CD14-positive monocyte (primary cell): ENCODE measurements at regions not wholly inside any gene's neighbourhood (a gene's known extent, or its start where the extent isn't known, plus 50 kb on each side); places are given as distances from the start of the nearest gene placed in this dataset.

Source experiments
- DNase-seq, 3 donors: peaks; one replicate each; pipeline ENCODE4 v3.0.0-alpha.2; 2011 to 2022
- H2AFZ ChIP-seq: 2 replicates; pipeline ENCODE4 v1.6.0; 2012; ENCODE audit warnings: mild to moderate bottlenecking, low read depth, low read length, inconsistent platforms; ENCODE audit not compliant: insufficient read depth, poor library complexity, severe bottlenecking
- H3K27ac ChIP-seq, 2 donors: 1 replicate in 1 of 2; 2 replicates in 1 of 2; pipeline ENCODE4 v1.5.1; 2012 to 2013; ENCODE audit warnings: low read length in 2 of 2, control low read depth in 1 of 2, inconsistent platforms in 1 of 2, low read depth in 1 of 2, mild to moderate bottlenecking in 1 of 2
- H3K27me3 ChIP-seq, 2 donors: one replicate each; pipeline versions ENCODE4 v1.6.0 to v1.6.1; 2011 to 2013; ENCODE audit warnings: low read length in 2 of 2; ENCODE audit not compliant: control insufficient read depth in 2 of 2, insufficient read depth in 2 of 2
- H3K36me3 ChIP-seq, 2 donors: replicated peaks in 1 of 2; 1 replicate in 1 of 2; 2 replicates in 1 of 2; pipeline versions ENCODE4 v1.5.1 to v1.6.1; 2012 to 2013; ENCODE audit warnings: low read length in 2 of 2, control low read depth in 1 of 2, inconsistent platforms in 1 of 2, mild to moderate bottlenecking in 1 of 2; ENCODE audit not compliant: insufficient read depth in 2 of 2, control insufficient read depth in 1 of 2
- H3K4me1 ChIP-seq, 2 donors: 1 replicate in 1 of 2; 2 replicates in 1 of 2; pipeline versions ENCODE4 v1.5.1 to v1.6.1; 2012 to 2013; ENCODE audit warnings: low read length in 2 of 2, control low read depth in 1 of 2, inconsistent platforms in 1 of 2, mild to moderate bottlenecking in 1 of 2, moderate library complexity in 1 of 2; ENCODE audit not compliant: insufficient read depth in 2 of 2, control insufficient read depth in 1 of 2
- H3K4me2 ChIP-seq: replicated peaks from 2 replicates; pipeline ENCODE3; 2012; ENCODE audit warnings: low read length, moderate library complexity, mild to moderate bottlenecking; ENCODE audit not compliant: poor library complexity, severe bottlenecking; ENCODE audit errors: extremely low read depth
- H3K4me3 ChIP-seq, 3 experiments: fragments of 200-600 bp in 1 of 3; sonication (generic) in 1 of 3; replicated peaks in 1 of 3; 1 replicate in 2 of 3; 2 replicates in 1 of 3; pipeline ENCODE4 v1.5.1; 2011 to 2013; ENCODE audit warnings: low read length in 3 of 3, mild to moderate bottlenecking in 3 of 3, control low read depth in 2 of 3, low read depth in 2 of 3, inconsistent platforms in 1 of 3, moderate library complexity in 1 of 3
- H3K79me2 ChIP-seq: 2 replicates; pipeline ENCODE4 v1.6.0; 2012; ENCODE audit warnings: mild to moderate bottlenecking, control low read depth, inconsistent platforms, low read length, moderate library complexity; ENCODE audit not compliant: insufficient read depth
- H3K9ac ChIP-seq: 2 replicates; pipeline ENCODE4 v1.6.0; 2017; ENCODE audit warnings: low read length, mild to moderate bottlenecking; ENCODE audit not compliant: insufficient read depth, poor library complexity, severe bottlenecking
- H3K9me3 ChIP-seq, 2 donors: replicated peaks in 1 of 2; 1 replicate in 1 of 2; 2 replicates in 1 of 2; pipeline versions ENCODE4 v1.5.1 to v1.6.1; 2012 to 2013; ENCODE audit warnings: low read length in 2 of 2, control low read depth in 1 of 2; ENCODE audit not compliant: control insufficient read depth in 1 of 2, insufficient read depth in 1 of 2
- H4K20me1 ChIP-seq: 2 replicates; pipeline ENCODE4 v1.6.0; 2012; ENCODE audit warnings: mild to moderate bottlenecking, low read length, control low read depth, moderate library complexity; ENCODE audit not compliant: insufficient read depth
- H3K27ac Mint-ChIP-seq, 7 donors: one replicate each; pipeline ENCODE4 v1.8.0; 2020; ENCODE audit warnings: mild to moderate bottlenecking in 7 of 7, mixed read lengths in 7 of 7, moderate library complexity in 6 of 7, inconsistent platforms in 2 of 7
- H3K27me3 Mint-ChIP-seq, 3 donors: one replicate each; pipeline ENCODE4 v1.8.0; 2021 to 2022; ENCODE audit warnings: low read depth in 3 of 3, mild to moderate bottlenecking in 3 of 3, mixed read lengths in 3 of 3, moderate library complexity in 3 of 3, inconsistent platforms in 1 of 3
- H3K36me3 Mint-ChIP-seq, 2 donors: one replicate each; pipeline ENCODE4 v1.8.0; 2020; ENCODE audit warnings: mixed read lengths in 2 of 2, inconsistent platforms in 1 of 2, mild to moderate bottlenecking in 1 of 2
- H3K4me1 Mint-ChIP-seq: one replicate; pipeline ENCODE4 v1.8.0; 2020; ENCODE audit warnings: mild to moderate bottlenecking, mixed read lengths
- H3K4me3 Mint-ChIP-seq, 2 donors: one replicate each; pipeline ENCODE4 v1.8.0; 2020; ENCODE audit warnings: mild to moderate bottlenecking in 2 of 2, mixed read lengths in 2 of 2, moderate library complexity in 1 of 2
- H3K9me3 Mint-ChIP-seq, 7 donors: one replicate each; pipeline ENCODE4 v1.8.0; 2020 to 2022; ENCODE audit warnings: mixed read lengths in 7 of 7, mild to moderate bottlenecking in 6 of 7, moderate library complexity in 6 of 7, inconsistent platforms in 2 of 7
- CTCF ChIP-seq: fragments of 200-600 bp; IDR thresholded peaks from one replicate; pipeline ENCODE4 v1.8.0; 2022; ENCODE audit warnings: antibody characterized with exemption, mild to moderate bottlenecking
- WGBS: methylation state at CpG from one replicate; pipeline ENCODE4 v1.1.5; 2013; ENCODE audit warnings: missing lambda C conversion rate; ENCODE audit not compliant: insufficient coverage; 5-methylcytosine and 5-hydroxymethylcytosine counted together
- intact Hi-C, 2 donors: fragments of 100-400 bp; cut with micrococcal nuclease; formaldehyde crosslinking; loops; one replicate each; pipeline versions ENCODE4 v1.15.0 to v1.15.1; 2023

DNA sequence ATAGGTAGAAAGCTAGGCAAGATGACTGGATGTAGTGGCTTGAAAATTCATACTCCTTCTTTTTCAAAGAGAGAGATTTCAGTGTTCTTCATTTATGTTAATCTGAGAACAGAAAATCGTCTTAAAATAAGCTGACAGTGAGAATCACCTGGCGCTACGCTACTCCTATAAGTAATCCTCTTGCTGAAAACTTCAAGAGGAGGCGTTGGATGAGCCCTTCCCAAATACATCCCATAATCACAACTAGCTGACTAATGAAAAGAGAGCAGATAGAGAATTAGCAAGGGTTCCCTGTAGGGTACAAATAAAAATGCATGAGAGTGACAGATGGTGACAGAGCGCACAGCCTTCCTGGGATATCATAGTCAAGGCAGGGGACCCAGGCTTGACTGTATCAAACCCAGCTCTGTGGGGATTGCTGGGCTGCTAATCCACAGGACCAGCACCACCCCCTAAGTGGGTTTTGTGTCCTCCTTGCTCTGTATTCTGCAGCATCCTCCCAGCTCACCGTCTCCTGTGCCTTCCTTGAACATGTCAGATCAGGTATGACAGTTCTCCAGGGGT is 280.2 kb downstream of the SP3 start:
- Mint-ChIP-seq H3K4me1 (no peaks in the 10 kb centered on the region), H3K27ac (no peak overlapping the region), H3K4me3 (no peak overlapping the region), H3K27me3 (peaks cover under 1 to 4% (median 4%) of the 10 kb centered on the region in 3 donors), H3K36me3 (no peaks in the 10 kb centered on the region), H3K9me3 (peaks cover 0 to 13% (median 10%) of the 10 kb centered on the region in 7 donors)
- Histone ChIP-seq H3K9me3 (peaks cover 3 to 9% of the 10 kb centered on the region in 2 donors), H3K9ac (no peak overlapping the region), H3K27me3 (peaks cover 2 to 4% of the 10 kb centered on the region in 2 donors), H3K79me2 (no peaks in the 10 kb centered on the region), H3K36me3 (no peaks in the 10 kb centered on the region), H3K4me1 (no peaks in the 10 kb centered on the region), H4K20me1 (no peaks in the 10 kb centered on the region), H3K27ac (no peak overlapping the region), H3K4me2 (no peak overlapping the region), H3K4me3 (no peak overlapping the region), H2AFZ (no peak overlapping the region)
- TF ChIP-seq CTCF: no peak
- intact Hi-C loops: no loop called here
- DNase-seq: no peak
- 100% methylated on average over 1 of the region's 6 CpGs for WGBS

- Histone ChIP-seq H3K79me2 (no peaks in the 10 kb centered on the region), H3K9me3 (no peaks in the 10 kb centered on the region), H3K36me3 (no peaks in the 10 kb centered on the region), H3K4me2 (no peak overlapping the region), H4K20me1 (no peaks in the 10 kb centered on the region), H3K4me3 (no peak overlapping the region), H3K9ac (no peak overlapping the region), H3K27ac (no peak overlapping the region), H3K4me1 (no peaks in the 10 kb centered on the region), H3K27me3 (no peaks in the 10 kb centered on the region), H2AFZ (no peak overlapping the region)
- TF ChIP-seq CTCF: no peak
- Mint-ChIP-seq H3K4me1 (no peaks in the 10 kb centered on the region), H3K27ac (no peak overlapping the region), H3K4me3 (no peak overlapping the region), H3K36me3 (no peaks in the 10 kb centered on the region), H3K9me3 (peaks cover 0 to 10% (median 0%) of the 10 kb centered on the region in 7 donors), H3K27me3 (peaks cover 2 to 4% (median 2%) of the 10 kb centered on the region in 3 donors)
- DNase-seq: no peak
- intact Hi-C loops: no loop called here
Measured at GRCh38 chr2:173690349-173690748, 274.8 kb downstream of the SP3 start.
